ENCODE measurements at regions not wholly inside any gene's neighbourhood (a gene's known extent, or its start where the extent isn't known, plus 50 kb on each side); places are given as distances from the start of the nearest gene placed in this dataset.

DNA sequence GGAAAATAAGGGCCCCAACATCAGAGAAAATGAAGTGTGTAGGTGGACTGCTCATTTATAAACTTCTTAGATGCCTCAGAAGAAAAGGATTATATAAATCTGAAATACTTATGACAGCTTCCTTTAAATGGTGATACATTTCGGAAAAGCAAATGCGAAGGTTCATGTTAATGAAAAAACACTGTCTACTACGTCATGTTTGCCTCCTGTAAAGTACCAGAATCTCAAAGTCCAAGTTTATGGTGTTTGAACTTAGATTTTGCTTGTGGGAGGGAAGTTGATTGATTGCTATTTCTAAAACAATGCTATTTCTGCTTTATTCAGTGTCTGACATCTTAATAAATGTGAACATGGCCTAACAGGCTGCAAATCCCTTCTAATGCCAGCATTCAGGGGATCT lies 514.6 kb downstream of the ZNF608 start:
- Histone ChIP-seq H3K56ac (ENCODE audit: low read length) (no peak overlapping the region), H3K27ac (ENCODE audit: low read depth, low read length) (no peak overlapping the region), H3K9ac (ENCODE audit: low read length) (no peak overlapping the region), H3K18ac (ENCODE audit: low read length) (no peak overlapping the region), H3K79me1 (ENCODE audit: low read length) (no peaks in the 10 kb centered on the region), H2BK5ac (ENCODE audit: low read length) (no peak overlapping the region), H4K5ac (ENCODE audit: low read length) (no peak overlapping the region), H3K36me3 (ENCODE audit: control insufficient read depth, insufficient read depth, low read length) (no peaks in the 10 kb centered on the region), H4K8ac (ENCODE audit: low read depth, low read length) (no peak overlapping the region), H3K27me3 (ENCODE audit: insufficient read depth, low read length, poor library complexity) (no peaks in the 10 kb centered on the region), H2BK120ac (ENCODE audit: low read depth, low read length) (no peak overlapping the region), H3K79me2 (ENCODE audit: control insufficient read depth, insufficient read depth, low read length) (no peaks in the 10 kb centered on the region), H3K23ac (ENCODE audit: low read length) (no peak overlapping the region), H2AK5ac (ENCODE audit: low read length) (no peak overlapping the region), H3K4me3 (ENCODE audit: low read length) (no peak overlapping the region), H3K4me2 (ENCODE audit: low read length) (no peak overlapping the region), H2BK15ac (replicated peaks; ENCODE audit: low read depth) (no peak overlapping the region), H3K4ac (ENCODE audit: low read depth, low read length) (no peak overlapping the region), H3K4me1 (ENCODE audit: control insufficient read depth, low read depth, low read length) (peaks cover 3% of the 10 kb centered on the region)
- WGBS (ENCODE audit: extremely low coverage, insufficient coverage, low lambda C conversion rate) = no CpG with 5 or more reads among the region's 3 CpGs
- no peak for DNase-seq

DNA sequence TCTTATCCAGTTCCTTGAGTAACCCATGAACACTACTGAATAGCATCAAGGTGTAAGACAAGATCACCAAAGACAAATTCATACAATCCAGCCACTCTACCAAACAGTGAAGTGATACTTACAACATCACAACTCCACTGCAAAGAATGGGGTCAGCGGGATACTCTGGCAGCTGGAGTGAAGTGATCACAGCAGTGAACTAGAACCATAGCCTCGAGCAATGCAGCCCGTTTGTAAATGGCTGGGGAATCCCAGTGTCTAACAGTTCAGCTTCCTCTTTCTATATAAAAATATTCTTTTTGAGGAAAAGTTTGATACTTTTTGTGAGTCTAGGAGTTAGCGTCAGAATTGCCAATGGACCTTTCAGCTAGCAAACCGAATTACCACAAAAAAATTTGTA lies 515.2 kb downstream of the ZNF608 start:
- Histone ChIP-seq H3K23ac (ENCODE audit: low read length) (no peak overlapping the region), H3K27me3 (ENCODE audit: insufficient read depth, low read length, poor library complexity) (no peaks in the 10 kb centered on the region), H3K4me2 (ENCODE audit: low read length) (no peak overlapping the region), H3K36me3 (ENCODE audit: control insufficient read depth, insufficient read depth, low read length) (no peaks in the 10 kb centered on the region), H2AK5ac (ENCODE audit: low read length) (no peak overlapping the region), H2BK120ac (ENCODE audit: low read depth, low read length) (no peak overlapping the region), H4K5ac (ENCODE audit: low read length) (no peak overlapping the region), H2BK15ac (replicated peaks; ENCODE audit: low read depth) (peak overlapping the region; percentile 27), H2BK5ac (ENCODE audit: low read length) (no peak overlapping the region), H3K79me2 (ENCODE audit: control insufficient read depth, insufficient read depth, low read length) (no peaks in the 10 kb centered on the region), H3K56ac (ENCODE audit: low read length) (no peak overlapping the region), H3K9ac (ENCODE audit: low read length) (no peak overlapping the region), H3K18ac (ENCODE audit: low read length) (no peak overlapping the region), H3K4me3 (ENCODE audit: low read length) (no peak overlapping the region), H3K27ac (ENCODE audit: low read depth, low read length) (no peak overlapping the region), H3K4me1 (ENCODE audit: control insufficient read depth, low read depth, low read length) (peaks cover 3% of the 10 kb centered on the region), H4K8ac (ENCODE audit: low read depth, low read length) (no peak overlapping the region), H3K4ac (ENCODE audit: low read depth, low read length) (no peak overlapping the region), H3K79me1 (ENCODE audit: low read length) (no peaks in the 10 kb centered on the region)
- peak; percentile 41 for DNase-seq
- WGBS (ENCODE audit: extremely low coverage, insufficient coverage, low lambda C conversion rate) = no CpG with 5 or more reads among the region's 5 CpGs

DNA sequence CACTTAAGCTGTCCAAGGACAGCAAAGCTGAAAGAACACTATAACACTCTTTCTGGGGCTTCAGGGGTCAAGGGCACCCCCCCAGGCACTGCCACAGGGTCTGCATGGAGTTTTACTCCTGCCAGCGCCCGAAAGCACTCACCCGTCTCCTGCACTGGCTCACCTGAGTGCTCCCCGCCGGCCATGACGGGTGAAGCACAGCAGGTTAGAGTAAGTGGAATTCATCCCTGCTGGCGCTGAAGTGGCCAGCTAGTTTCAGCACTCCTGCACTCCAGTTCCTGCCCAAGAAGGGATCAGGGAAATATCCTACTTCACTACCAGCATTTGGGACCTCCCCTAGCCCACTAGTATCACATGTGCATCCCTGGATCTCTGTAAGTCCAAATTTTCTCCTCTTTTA lies 516.0 kb downstream of the ZNF608 start:
- Histone ChIP-seq H3K4me1 (ENCODE audit: control insufficient read depth, low read depth, low read length) (peaks cover 3% of the 10 kb centered on the region), H4K8ac (ENCODE audit: low read depth, low read length) (no peak overlapping the region), H2BK15ac (replicated peaks; ENCODE audit: low read depth) (no peak overlapping the region), H3K4me2 (ENCODE audit: low read length) (no peak overlapping the region), H3K79me2 (ENCODE audit: control insufficient read depth, insufficient read depth, low read length) (no peaks in the 10 kb centered on the region), H2AK5ac (ENCODE audit: low read length) (no peak overlapping the region), H3K36me3 (ENCODE audit: control insufficient read depth, insufficient read depth, low read length) (no peaks in the 10 kb centered on the region), H3K27me3 (ENCODE audit: insufficient read depth, low read length, poor library complexity) (no peaks in the 10 kb centered on the region), H3K4ac (ENCODE audit: low read depth, low read length) (no peak overlapping the region), H2BK5ac (ENCODE audit: low read length) (no peak overlapping the region), H3K56ac (ENCODE audit: low read length) (no peak overlapping the region), H3K79me1 (ENCODE audit: low read length) (no peaks in the 10 kb centered on the region), H2BK120ac (ENCODE audit: low read depth, low read length) (no peak overlapping the region), H3K9ac (ENCODE audit: low read length) (no peak overlapping the region), H3K23ac (ENCODE audit: low read length) (no peak overlapping the region), H3K4me3 (ENCODE audit: low read length) (no peak overlapping the region), H3K27ac (ENCODE audit: low read depth, low read length) (no peak overlapping the region), H4K5ac (ENCODE audit: low read length) (no peak overlapping the region), H3K18ac (ENCODE audit: low read length) (peak overlapping the region; percentile 5)
- no peak for DNase-seq
- no CpG with 5 or more reads among the region's 7 CpGs for whole genome bisulfite sequencing (ENCODE audit: extremely low coverage, insufficient coverage, low lambda C conversion rate)

DNA sequence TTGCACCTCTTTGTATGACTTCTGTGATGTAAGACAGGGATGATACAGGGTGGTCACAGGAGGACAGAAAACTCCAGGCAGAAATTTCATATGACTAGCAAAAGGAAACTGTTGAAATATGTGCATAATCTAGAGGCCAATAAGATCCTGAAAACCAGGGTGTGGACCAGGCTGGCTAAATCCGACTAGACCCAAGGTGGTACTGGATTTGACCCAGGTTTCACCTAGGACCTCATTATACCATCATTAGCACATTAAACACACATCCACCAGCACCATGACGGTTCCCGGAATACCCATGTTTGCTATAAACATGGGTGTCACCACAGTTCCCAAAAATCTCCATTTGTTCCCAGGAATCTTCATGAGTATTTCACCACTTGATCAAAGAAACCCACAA lies 517.1 kb downstream of the ZNF608 start:
- H3K18ac ChIP-seq (ENCODE audit: low read length) = no peak overlapping the region
- H2BK120ac ChIP-seq (ENCODE audit: low read depth, low read length) = no peak overlapping the region
- no peaks in the 10 kb centered on the region for H3K27me3 ChIP-seq (ENCODE audit: insufficient read depth, low read length, poor library complexity)
- no peaks in the 10 kb centered on the region for H3K79me1 ChIP-seq (ENCODE audit: low read length)
- DNase-seq = no peak
- no peak overlapping the region for H3K27ac ChIP-seq (ENCODE audit: low read depth, low read length)
- no peak overlapping the region for H4K5ac ChIP-seq (ENCODE audit: low read length)
- no peak overlapping the region for H3K23ac ChIP-seq (ENCODE audit: low read length)
- H3K4me3 ChIP-seq (ENCODE audit: low read length) = no peak overlapping the region
- no peak overlapping the region for H3K9ac ChIP-seq (ENCODE audit: low read length)
- H3K4me2 ChIP-seq (ENCODE audit: low read length) = no peak overlapping the region
- WGBS (ENCODE audit: extremely low coverage, insufficient coverage, low lambda C conversion rate) = no CpG with 5 or more reads among the region's 3 CpGs
- no peak overlapping the region for H2BK5ac ChIP-seq (ENCODE audit: low read length)
- H3K4ac ChIP-seq (ENCODE audit: low read depth, low read length) = no peak overlapping the region
- no peak overlapping the region for H4K8ac ChIP-seq (ENCODE audit: low read depth, low read length)
- no peak overlapping the region for H2BK15ac ChIP-seq (replicated peaks; ENCODE audit: low read depth)
- H2AK5ac ChIP-seq (ENCODE audit: low read length) = no peak overlapping the region
- no peaks in the 10 kb centered on the region for H3K79me2 ChIP-seq (ENCODE audit: control insufficient read depth, insufficient read depth, low read length)
- no peak overlapping the region for H3K56ac ChIP-seq (ENCODE audit: low read length)
- peaks cover 3% of the 10 kb centered on the region for H3K4me1 ChIP-seq (ENCODE audit: control insufficient read depth, low read depth, low read length)
- no peaks in the 10 kb centered on the region for H3K36me3 ChIP-seq (ENCODE audit: control insufficient read depth, insufficient read depth, low read length)

DNA sequence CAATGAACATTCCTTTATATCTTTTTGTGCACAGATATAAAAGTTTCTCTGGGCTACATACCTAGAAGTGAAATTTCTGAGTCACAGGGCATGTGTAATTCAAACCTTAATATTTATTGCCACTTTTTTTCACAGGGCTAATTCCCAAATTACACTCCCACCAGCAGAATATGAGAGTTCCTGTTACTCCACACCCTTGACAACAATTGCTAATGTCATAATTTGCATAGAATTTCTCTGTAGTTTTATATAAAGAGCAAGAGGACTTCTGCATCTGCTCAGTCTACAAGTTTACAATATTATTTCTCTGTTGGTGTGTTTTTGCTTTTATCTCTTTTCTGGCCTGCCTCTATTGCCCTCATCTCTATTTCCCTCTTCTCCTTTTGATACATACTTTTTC lies 518.5 kb downstream of the ZNF608 start:
- no peak overlapping the region for H2BK15ac ChIP-seq (replicated peaks; ENCODE audit: low read depth)
- H3K27ac ChIP-seq (ENCODE audit: low read depth, low read length) = no peak overlapping the region
- no peaks in the 10 kb centered on the region for H3K79me2 ChIP-seq (ENCODE audit: control insufficient read depth, insufficient read depth, low read length)
- H3K9ac ChIP-seq (ENCODE audit: low read length) = no peak overlapping the region
- H3K23ac ChIP-seq (ENCODE audit: low read length) = no peak overlapping the region
- H2BK120ac ChIP-seq (ENCODE audit: low read depth, low read length) = no peak overlapping the region
- no peak overlapping the region for H3K56ac ChIP-seq (ENCODE audit: low read length)
- H3K4me2 ChIP-seq (ENCODE audit: low read length) = no peak overlapping the region
- H3K36me3 ChIP-seq (ENCODE audit: control insufficient read depth, insufficient read depth, low read length) = no peaks in the 10 kb centered on the region
- H3K27me3 ChIP-seq (ENCODE audit: insufficient read depth, low read length, poor library complexity) = no peaks in the 10 kb centered on the region
- H2AK5ac ChIP-seq (ENCODE audit: low read length) = no peak overlapping the region
- no peaks in the 10 kb centered on the region for H3K4me1 ChIP-seq (ENCODE audit: control insufficient read depth, low read depth, low read length)
- H4K5ac ChIP-seq (ENCODE audit: low read length) = no peak overlapping the region
- no peak for DNase-seq
- H3K4me3 ChIP-seq (ENCODE audit: low read length) = no peak overlapping the region
- H3K18ac ChIP-seq (ENCODE audit: low read length) = no peak overlapping the region
- no peak overlapping the region for H2BK5ac ChIP-seq (ENCODE audit: low read length)
- no peaks in the 10 kb centered on the region for H3K79me1 ChIP-seq (ENCODE audit: low read length)
- no peak overlapping the region for H4K8ac ChIP-seq (ENCODE audit: low read depth, low read length)
- H3K4ac ChIP-seq (ENCODE audit: low read depth, low read length) = no peak overlapping the region

DNA sequence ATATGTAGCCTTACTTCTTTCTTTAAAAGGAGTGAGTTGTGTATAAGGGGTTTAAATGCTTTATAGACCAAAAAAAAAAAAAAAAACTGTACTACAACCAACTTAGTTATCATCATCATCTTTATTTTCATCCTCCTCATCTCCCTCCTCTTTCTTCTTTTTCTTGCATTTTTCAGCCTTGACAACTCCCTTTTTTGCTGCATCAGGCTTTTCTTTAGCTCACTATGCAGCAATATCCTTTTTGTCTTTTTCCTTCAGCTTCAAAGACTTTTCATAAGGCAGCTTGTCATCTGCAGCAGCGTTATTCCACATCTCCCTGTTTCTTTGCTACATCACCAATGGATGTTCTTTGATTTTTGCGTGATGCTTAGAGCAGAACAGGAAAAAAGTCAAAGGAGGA lies 526.0 kb downstream of the ZNF608 start:
- H3K9ac ChIP-seq (ENCODE audit: low read length) = no peak overlapping the region
- H3K27me3 ChIP-seq (ENCODE audit: insufficient read depth, low read length, poor library complexity) = no peaks in the 10 kb centered on the region
- H2AK5ac ChIP-seq (ENCODE audit: low read length) = no peak overlapping the region
- no peaks in the 10 kb centered on the region for H3K4me1 ChIP-seq (ENCODE audit: control insufficient read depth, low read depth, low read length)
- no peak for DNase-seq
- no peak overlapping the region for H3K4me2 ChIP-seq (ENCODE audit: low read length)
- no peak overlapping the region for H3K4me3 ChIP-seq (ENCODE audit: low read length)
- H3K23ac ChIP-seq (ENCODE audit: low read length) = no peak overlapping the region
- no peak overlapping the region for H3K4ac ChIP-seq (ENCODE audit: low read depth, low read length)
- WGBS (ENCODE audit: extremely low coverage, insufficient coverage, low lambda C conversion rate) = no CpG with 5 or more reads among the region's 2 CpGs
- H3K36me3 ChIP-seq (ENCODE audit: control insufficient read depth, insufficient read depth, low read length) = no peaks in the 10 kb centered on the region
- no peak overlapping the region for H2BK5ac ChIP-seq (ENCODE audit: low read length)
- no peak overlapping the region for H3K56ac ChIP-seq (ENCODE audit: low read length)
- no peaks in the 10 kb centered on the region for H3K79me2 ChIP-seq (ENCODE audit: control insufficient read depth, insufficient read depth, low read length)
- H3K27ac ChIP-seq (ENCODE audit: low read depth, low read length) = no peak overlapping the region
- H3K18ac ChIP-seq (ENCODE audit: low read length) = no peak overlapping the region
- no peak overlapping the region for H4K5ac ChIP-seq (ENCODE audit: low read length)
- H2BK120ac ChIP-seq (ENCODE audit: low read depth, low read length) = no peak overlapping the region
- no peak overlapping the region for H4K8ac ChIP-seq (ENCODE audit: low read depth, low read length)
- no peak overlapping the region for H2BK15ac ChIP-seq (replicated peaks; ENCODE audit: low read depth)
- H3K79me1 ChIP-seq (ENCODE audit: low read length) = no peaks in the 10 kb centered on the region

Measured in mesendoderm (in vitro differentiated cells).